HG03521 (cell line): ENCODE measurements at regions not wholly inside any gene's neighbourhood (a gene's known extent, or its start where the extent isn't known, plus 50 kb on each side); places are given as distances from the start of the nearest gene placed in this dataset.

Experiments used
- ATAC-seq: cut with Tn5 transposase; IDR thresholded peaks from one replicate; pipeline ENCODE4 v1.9.1; 2021; ENCODE audit warnings: mild to moderate bottlenecking, moderate library complexity; ENCODE audit not compliant: unreplicated experiment

DNA sequence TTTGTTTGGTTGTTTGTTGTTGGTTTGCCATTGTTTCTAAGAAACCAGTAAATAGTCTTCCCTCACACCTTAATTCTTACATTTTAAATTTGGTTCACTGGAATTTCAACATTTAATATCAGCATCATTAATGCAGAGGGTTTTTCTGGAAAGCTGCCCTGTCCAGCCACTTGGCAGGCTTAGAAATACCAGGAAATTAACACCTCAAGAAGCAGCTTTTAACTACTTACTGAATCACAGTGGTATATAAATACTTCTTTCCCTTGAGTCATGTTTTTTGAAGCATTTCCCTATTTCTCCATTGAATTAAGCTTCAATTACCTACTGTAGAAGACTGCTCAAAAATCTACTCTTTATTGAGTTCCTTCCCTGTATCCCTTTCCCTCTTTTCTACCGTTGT, 1221.1 kb upstream of the ADGRL3 start:
- no peak for ATAC-seq

GRCh38 chr4:59983852-59984251, 1216.3 kb upstream of the ADGRL3 start:
- ATAC-seq = no peak

- ATAC-seq = no peak
These were observed 1212.8 kb upstream of the ADGRL3 start for GRCh38 chr4:59987289-59987688.

DNA sequence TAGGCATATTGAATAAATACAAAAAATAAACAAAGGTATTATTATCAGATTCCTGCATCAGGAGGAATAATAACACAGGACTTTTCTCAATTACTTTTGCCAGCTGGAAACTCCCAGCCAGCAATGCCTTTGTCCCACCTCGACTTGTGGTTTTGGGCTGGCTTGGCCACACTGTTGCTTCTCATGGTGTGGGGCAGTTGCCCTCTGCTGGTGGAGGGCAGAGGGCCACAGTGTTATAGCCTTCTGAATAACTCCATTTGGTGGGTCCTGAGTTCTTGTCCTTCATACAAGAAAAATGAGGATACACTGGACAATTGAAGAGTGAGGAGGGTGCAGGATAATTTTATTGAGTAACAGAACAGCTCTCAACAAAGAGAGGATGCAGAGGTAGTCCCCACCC, 1206.0 kb upstream of the ADGRL3 start:
- ATAC-seq = no peak

GRCh38 chr4:60002603-60003337, 1197.4 kb upstream of the ADGRL3 start:
- ATAC-seq = no peak

GRCh38 chr4:60013464-60014184, 1186.5 kb upstream of the ADGRL3 start:
- ATAC-seq = no peak

- ATAC-seq = no peak
These were observed 1183.2 kb upstream of the ADGRL3 start for GRCh38 chr4:60016971-60017370.

- no peak for ATAC-seq
These were observed 1180.9 kb upstream of the ADGRL3 start for GRCh38 chr4:60019180-60019579.

DNA sequence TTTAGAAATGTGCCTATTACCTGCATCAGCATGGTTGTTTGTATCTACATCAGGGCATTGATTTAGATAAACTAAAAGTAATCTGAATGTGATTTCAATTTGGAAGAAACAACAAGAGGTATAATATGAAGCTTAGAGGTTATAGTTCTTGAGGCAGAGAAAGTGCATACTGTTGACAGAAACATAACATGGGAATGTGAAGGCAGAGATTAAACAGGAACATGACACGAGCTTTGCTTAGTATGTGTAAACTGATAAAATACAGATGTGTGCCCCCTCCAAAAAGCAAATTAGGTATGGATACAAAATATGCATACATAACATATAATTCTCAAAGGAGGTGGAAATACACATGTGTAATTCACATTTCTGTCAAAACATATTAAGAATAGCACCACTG, 1180.2 kb upstream of the ADGRL3 start:
- no peak for ATAC-seq

DNA sequence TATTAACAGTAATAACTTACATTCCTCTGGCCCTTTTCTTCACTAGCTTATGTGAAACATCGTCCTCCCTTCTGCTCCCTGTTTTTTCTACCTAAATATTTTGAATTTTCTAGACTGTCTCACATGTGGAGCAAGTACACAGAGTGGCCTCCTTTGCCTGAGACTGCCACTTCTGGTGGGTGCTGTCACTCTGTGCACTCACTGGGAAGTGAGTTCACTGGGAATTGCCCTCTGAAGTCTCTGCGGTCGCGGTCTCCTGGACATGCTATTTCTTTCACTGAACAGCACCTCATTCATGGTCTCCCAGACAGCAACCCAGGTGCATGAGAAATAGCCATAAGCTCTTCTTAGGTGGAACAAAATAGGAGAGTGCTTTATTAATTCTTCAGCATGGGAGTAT, 1179.7 kb upstream of the ADGRL3 start:
- no peak for ATAC-seq

DNA sequence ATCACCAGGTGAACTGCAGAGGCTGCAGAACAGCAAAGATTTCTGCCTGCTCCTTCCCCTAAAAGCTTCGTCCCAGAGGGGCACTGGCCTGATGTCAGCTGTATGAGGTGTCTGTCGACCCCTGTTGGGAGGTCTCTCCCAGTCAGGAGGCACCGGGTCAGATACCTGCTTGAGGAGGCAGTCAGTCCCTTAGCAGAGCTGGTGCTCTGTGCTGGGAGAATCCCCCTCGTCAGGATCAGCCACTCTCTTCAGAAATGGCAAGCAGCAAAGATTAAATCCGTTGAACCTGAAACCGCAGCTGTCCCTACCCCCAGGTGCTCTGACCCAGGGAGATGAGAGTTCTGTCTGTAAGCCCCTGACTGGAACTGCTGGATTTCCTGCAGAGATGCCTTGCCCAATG, 1166.3 kb upstream of the ADGRL3 start:
- no peak for ATAC-seq

- ATAC-seq = no peak
These were observed 1165.8 kb upstream of the ADGRL3 start for GRCh38 chr4:60034361-60034760.

- no peak for ATAC-seq
These were observed 1160.2 kb upstream of the ADGRL3 start for GRCh38 chr4:60039908-60040307.

DNA sequence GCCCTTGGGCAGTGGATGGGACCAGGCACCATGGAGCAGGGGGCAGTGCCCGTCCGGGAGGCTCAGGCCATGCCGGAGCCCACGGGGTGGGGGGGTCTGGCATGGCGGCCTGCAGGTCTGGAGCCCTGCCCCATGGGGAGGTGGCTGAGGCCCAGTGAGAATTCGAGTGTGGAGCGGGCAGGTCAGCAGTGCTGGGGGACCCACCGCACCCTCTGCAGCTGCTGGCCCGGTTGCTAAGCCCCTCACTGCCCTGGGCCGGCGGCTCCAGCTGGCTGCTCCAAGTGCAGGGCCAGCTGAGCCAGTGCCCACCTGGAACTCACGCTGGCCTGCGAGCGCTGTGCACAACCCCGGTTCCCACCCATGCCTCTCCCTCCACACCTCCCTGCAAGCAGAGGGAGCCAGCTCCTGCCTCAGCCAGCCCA, 1157.9 kb upstream of the ADGRL3 start:
- ATAC-seq = no peak

- ATAC-seq = no peak
These were observed 1157.2 kb upstream of the ADGRL3 start for GRCh38 chr4:60042941-60043340.

DNA sequence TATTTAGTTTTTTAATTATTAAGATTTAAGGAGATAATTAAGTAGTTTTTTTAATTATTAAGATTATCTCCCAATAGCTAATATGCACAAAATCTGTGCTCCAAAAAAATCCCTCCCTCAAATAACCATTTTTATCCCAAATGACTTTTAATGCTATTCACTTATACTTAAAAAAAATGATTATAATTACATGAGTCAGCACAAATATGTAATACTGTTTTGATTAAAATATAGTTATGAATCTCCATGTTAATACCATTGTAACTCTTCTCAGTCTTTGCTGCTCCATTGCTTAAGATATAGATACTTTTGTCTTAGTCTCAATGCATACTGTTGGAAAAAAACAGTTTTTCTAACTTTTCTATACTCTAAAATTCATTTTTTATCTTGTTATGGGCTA, 1121.1 kb upstream of the ADGRL3 start:
- ATAC-seq = no peak

GRCh38 chr4:60081839-60082238, 1118.3 kb upstream of the ADGRL3 start:
- ATAC-seq = no peak

DNA sequence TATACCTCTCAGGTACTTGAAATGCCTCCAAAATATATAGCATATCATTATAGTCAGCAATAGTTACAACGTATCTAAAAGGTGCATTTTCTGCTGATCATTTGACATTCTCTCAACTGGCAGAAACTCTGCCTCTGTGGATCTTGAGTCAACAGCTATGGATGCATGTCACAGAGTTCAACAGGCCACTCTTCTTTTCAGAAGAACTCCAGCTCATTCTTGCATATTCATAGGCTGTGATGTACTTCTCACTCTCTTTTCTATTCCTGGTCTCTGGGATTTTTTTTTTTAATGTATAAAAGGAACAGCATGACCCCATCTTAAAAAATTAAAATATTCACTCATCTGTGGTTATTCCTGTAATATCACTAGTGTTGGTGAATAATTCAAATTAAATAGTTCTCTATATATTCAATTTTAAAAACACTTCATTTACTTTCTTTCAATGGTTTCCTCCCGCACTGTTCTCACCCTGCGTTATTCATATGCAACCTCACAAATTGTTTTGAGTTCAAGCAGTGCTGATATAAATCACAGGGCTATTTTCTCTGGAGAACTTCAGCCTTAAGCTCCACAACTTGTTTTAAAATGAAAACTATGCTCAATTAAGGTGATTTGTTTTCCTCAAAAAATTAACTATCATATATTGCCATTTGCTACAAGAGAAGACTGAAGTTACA, 1111.2 kb upstream of the ADGRL3 start:
- no peak for ATAC-seq

DNA sequence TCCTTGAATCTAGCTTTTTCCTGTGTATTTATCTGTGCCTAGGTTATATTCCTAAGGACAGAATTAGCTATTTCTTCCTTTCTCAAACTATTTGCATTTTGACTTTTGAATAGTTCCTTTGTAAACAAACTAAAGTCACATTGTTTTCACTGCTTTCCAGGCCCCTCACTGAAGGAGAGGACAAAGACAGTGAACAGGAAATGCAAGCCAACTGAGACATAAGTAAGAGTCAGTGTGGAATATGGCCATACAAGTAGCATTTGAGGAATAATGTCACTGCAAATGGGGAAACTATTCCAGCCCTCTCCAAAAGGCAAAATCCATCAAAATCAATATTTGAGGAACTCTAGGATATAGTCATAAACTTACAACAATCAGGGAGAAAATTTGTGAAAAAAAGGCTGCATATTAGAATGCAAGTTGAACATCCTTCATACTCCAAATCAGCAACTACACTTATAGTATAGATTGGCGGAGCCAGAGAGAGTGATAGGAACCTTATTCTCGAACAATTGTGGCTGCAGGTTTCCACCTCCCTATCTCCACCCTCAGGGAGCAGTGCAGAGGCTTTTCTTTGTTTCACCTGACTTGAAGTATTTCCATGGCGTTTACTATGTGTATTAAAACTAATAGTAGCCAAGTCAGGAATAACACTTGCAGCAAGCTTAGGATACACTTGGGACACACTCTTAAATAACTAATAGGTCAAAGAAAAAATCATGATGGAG, 1110.4 kb upstream of the ADGRL3 start:
- ATAC-seq = no peak

DNA sequence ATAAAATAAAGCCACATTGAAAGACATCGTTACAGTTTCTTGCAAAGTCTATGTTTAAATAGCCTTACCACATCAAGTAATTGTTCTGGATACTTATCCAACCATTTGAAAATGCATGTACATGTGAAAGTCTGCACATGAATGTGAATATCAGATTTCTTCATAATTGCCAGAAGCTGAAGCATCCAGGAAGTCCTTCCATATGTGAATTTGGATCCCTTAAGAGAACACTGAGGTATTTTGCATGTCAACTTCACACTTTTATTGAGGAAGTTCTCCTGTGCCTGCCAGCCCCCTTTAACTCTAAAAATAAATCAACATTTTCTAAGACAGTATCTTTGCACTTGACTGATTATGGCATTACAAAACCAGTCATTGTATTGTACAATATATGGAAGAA, 1103.5 kb upstream of the ADGRL3 start:
- no peak for ATAC-seq

DNA sequence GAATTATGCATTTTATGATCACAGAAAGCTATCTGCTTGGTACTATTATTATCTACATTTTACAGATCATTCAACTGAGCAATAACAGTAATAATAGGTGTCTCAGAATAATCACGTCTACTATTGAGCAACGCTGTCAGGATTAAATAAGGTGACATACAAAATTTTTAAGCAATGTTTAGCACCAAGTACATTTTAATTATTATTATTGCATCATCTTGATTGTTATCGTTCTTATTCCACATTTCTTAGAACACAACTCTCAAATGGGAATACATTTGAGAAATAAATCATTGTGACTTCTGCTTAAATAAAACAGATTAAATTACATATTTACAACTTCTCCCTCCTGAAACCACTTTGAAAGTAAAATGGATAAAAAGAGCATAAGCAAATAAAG, 1083.5 kb upstream of the ADGRL3 start:
- ATAC-seq = no peak
